HuH-7 (cell line): ENCODE measurements at regions not wholly inside any gene's neighbourhood (a gene's known extent, or its start where the extent isn't known, plus 50 kb on each side); places are given as distances from the start of the nearest gene placed in this dataset.
"Not testable (repeated sequence)": the region's sequence is repeated elsewhere in the genome, so short reads cannot be mapped to it uniquely, and the experiment has no call there.

Experiments
- DNase-seq: peaks from one replicate; pipeline ENCODE4 v3.0.0; 2011; ENCODE audit warnings: low spot score

DNA sequence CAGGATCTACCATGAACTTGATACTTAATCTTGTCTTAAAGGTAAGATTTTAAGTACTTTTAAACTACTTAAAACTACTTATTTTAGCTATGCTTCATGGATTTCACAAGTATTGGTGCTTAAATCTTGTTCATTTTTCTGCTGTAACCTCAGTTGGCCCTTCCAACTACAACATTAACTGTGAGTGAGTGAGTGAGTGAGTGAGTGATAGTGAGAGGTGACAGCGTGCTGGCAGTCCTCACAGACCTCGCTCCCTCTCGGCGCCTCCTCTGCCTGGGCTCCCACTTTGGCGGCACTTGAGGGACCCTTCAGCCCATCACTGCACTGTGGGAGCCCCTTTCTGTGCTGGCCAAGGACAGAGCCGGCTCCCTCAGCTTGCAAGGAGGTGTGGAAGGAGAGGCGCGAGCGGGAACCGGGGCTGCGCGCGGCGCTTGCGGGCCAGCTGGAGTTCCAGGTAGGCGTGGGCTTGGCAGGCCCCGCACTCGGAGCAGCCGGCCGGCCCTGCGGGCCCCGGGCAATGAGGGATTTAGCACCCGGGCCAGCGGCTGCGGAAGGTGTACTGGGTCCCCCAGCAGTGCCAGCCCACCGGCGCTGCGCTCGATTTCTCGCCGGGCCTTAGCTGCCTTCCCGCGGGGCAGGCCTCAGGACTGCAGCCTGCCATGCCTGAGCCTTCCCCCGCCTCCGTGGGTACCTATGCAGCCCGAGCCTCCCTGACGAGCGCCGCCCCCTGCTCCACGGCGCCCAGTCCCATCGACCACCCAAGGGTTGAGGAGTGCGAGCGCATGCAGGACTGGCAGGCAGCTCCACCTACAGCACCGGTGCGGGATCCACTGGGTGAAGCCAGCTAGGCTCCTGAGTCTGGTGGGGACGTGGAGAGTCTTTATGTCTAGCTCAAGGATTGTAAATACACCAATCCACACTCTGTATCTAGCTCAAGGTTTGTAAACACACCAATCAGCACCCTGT, 1558.6 kb upstream of the SEL1L start:
- not testable (repeated sequence) for DNase-seq

DNA sequence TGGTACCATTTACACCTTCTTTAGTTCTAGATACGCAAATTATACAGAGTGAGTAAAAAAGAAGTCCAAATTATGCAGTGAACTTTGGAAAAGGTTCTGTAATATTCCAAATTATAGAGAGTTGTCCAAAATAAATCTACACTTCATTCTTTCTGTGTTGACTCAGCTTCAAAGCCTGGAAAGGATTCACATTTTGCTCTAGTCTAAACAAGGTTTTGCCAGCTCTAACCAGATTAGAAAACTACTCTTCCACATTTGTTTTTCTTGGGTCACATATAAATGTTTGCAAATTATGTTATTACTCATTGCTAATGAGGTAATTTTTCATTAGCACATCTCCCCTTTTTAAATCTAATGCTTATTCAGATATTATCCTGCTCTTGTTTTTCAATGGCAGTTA, 1562.4 kb upstream of the SEL1L start:
- DNase-seq: no peak

DNA sequence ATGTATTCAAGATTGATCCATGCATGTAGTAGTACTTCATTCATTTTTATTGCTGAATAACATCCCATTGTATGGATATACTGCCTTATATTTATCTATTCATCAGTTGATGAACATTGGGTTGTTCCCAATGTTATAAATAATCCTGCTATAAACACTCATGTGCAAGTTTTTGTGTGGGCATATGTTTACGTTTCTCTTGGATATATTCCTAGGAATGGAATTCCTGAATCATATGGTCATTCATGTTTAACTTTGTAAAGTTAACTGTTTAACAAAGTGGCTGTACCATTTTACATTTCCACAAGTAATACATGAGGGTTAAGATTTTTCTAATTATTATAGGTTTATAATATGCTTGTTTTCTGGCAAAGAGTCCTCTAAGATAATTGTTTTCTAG, 1568.2 kb upstream of the SEL1L start:
- no peak for DNase-seq

- DNase-seq: no peak
These were observed 1584.4 kb upstream of the SEL1L start for GRCh38 chr14:83118029-83118428.

DNA sequence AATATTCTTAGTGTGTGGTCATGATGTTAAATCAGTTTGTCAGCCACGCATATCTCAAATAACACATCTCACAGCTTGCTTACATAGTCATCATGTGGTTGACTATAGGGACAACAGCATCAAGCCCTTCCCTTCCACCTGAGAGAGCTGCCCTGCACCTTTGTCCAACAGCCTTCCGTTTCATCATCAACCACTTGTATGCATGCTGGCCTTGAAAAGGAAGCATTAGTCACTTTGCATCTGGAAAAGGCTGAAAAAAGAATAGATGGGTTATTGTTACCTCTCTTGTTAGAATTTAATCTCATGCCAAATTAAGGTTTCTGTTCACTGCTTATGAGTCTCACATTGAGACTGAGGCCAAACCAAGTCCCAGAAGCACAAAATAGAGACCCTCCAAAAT, 1586.5 kb upstream of the SEL1L start:
- no peak for DNase-seq

DNA sequence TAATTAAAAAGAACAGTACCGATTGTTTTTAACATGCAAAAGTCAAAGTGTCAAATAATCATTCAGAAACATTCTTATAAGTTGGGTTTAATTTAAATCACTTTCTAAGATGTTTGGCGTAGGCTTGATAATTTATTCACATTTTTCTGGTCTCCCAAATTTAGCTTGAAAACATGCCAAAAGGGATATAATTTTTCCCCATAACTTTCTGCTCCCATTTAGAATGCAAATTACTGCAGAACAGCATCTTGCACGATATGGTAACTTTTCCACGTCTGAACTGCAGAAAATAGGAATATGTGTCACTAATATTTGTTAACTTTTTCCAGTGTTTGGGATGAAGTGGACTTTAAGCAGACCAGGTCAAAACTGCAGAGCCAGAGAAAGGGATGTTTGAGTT, 1592.4 kb upstream of the SEL1L start:
- DNase-seq: no peak

GRCh38 chr14:83128783-83129182, 1595.1 kb upstream of the SEL1L start:
- DNase-seq: no peak

DNA sequence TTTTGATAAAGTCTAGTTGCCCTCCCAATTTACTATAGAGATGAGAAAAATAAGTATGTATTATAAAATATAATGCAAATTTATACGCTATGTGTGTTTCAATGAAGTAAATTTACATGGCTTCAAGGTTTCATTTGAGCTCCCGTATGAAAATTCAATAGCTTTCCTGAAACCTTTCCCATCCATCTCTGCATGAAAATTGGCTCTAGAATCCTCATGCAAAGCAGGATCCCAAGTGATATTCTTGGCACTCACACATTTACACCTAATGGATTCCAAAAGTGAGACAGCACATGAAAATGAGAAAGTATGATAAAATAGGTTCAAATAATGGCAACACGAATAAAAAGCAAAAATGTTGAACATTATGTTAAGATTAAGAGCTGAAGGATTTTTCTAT, 1595.8 kb upstream of the SEL1L start:
- DNase-seq: no peak

DNA sequence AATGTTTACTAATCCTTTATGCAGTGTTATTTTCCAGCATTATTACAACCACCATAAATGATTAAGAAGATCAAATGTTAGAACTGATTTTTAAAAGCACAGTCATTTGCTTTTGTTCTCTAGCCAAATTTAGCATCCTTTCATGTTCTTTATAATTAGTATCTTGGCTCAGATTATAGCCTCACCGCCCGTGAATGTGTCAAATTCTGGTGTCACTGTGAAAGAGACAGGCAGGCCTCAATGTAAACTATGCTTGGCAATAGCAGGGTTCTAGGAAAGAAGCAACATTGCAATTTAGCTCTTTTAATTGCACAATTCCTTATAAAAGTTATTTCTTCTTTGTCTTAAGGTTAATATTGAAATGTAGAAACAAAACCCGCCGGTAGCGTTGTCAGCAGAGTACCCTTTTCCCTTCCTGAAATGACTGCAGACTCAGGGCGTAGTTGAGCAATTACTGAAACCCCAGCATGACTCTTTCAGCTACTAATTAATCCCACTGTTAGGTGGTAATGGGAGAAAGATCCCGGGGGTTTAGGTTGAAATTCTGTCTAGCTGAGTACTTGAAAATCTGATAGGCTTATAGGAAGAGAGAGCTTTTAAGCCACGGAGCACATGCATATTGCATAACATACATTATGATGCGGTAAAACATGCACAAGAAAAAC, 1600.5 kb upstream of the SEL1L start:
- DNase-seq: no peak

DNA sequence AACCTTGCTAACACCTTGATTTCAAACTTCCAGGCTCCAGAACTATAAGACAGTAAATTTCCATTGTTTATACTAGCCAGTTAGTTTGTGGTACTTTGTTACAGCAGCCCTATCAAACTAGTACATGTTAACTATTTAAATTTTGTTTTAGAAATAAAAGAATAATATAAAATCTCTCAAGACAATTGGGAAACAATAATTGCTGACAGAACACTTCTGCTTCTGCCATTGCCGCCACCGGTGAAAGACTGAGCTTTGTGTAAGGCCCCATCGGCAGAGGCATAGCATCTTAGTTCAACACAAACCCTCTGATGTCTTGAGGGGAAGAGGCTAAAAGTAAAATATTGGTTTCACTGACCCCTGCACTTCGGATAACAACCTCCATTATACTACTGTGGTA, 1607.1 kb upstream of the SEL1L start:
- DNase-seq: no peak

GRCh38 chr14:83147006-83147405, 1613.4 kb upstream of the SEL1L start:
- DNase-seq: no peak

DNA sequence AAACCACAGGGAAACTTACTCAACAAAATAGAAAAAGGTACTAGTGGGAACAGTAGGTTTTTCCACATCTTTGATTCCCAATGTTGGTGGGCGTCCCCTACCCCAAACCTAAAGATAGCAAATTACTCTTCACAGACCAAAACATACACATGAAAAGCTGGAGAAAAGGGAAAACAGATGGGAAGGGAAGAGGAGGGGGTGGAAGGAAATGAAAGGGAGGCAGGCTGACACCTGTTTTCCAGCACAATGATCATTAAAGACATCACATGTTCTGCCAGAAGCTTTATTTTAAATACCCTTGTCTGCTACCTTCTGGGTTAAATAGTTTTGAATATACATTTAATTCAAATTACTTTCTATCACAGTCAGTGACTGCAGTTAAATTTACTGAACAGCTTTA, 1617.9 kb upstream of the SEL1L start:
- no peak for DNase-seq

GRCh38 chr14:83153081-83153480, 1619.4 kb upstream of the SEL1L start:
- no peak for DNase-seq

DNA sequence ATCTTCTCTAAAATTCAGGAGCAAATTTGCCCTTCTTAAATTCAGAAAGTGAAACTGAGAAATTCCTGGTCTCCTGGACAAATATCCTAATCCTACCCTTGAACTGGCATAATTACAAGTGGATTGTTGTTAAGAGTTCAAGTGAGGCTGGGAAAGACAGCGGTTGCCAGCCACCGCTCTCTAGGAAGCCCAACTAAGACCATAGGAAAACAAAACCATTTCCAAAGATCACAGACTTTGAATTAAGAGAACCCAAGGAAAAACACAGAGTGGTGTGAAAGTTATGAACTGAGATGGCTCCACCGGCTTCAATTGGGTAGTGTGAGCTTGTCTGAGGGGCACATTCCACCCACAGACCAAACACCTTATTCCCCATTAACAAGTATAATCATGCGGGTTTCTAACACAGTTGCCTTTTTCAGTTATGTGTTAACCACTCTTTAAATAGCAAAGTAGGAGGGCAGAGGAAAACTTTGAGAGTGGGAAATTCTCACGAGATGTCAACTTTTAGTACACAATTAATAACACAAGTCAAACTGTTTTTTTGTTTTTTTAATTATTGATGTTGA, 1628.8 kb upstream of the SEL1L start:
- no peak for DNase-seq

DNA sequence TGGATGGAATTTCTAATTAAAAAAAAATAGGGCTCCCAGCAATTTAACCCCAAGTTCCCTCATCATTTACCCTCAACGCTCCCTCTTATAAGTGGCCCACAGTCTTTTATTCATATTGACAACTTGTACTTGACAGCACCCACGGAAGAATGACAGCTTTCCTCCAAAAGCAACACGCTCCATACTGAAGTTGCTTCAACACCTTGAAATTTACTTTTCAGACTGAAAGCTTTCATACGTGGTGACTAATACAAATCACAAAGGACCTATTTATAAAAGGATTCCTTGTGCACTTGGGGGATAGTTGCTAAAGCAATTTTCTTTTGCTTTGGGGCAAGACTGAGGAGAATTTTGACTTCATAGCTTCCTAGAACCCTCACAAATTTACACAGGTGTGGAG, 1629.4 kb upstream of the SEL1L start:
- DNase-seq: no peak

DNA sequence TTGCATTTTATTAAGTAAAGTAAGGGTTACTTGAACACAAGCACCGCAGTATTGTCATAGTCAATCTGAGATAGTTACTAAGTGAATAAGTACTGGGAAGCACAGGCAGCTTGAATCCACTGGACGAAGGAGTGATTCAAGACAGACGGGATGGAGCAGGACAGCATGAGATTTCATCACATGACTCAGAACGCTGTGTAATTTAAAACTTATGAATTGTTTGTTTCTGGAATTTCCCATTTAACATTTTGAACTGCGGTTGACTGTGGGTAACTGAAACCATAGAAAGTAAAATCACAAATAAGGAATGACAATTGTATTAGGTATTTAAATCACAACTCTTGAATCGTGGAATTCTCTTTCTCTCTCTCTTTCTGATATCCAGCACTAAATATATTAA, 1630.4 kb upstream of the SEL1L start:
- DNase-seq: no peak

DNA sequence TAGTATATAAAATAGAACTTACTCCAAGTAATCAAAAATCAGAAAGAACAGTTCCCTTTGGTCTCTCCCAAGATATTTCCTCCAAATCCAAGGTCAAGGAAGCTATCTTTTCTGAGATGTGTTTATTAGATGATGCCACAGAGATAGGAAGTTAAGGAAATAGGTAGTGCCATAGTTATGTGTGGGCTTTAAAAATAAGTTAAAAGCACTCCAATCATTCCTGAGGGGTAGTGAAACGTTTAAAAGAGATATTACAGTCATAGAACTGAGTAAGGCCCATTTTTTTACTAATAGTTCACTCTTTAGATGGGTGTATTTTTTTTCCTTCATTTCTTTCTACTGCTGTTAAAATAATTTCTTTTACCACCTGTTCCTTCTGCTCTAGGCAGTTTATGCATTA, 1630.9 kb upstream of the SEL1L start:
- DNase-seq: no peak

DNA sequence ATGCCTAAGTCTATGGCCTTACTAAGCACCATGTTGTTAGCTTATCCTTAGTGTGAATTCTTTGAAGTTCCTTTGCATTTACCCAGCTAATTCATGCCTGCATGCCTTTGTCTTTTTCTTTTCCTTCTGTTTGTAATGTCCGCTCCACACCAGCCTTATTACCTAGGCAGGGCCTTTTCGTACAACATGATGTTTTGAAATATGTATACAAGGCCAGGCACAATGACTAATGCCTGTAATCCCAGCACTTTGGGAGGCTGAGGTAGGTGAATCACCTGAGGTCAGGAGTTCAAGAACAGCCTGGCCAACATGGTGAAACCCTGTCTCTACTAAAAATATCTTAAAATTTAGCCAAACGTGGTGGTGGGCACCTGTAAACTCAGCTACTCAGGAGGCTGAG, 1636.5 kb upstream of the SEL1L start:
- DNase-seq: no peak

- no peak for DNase-seq
These were observed 1638.1 kb upstream of the SEL1L start for GRCh38 chr14:83171761-83172160.

DNA sequence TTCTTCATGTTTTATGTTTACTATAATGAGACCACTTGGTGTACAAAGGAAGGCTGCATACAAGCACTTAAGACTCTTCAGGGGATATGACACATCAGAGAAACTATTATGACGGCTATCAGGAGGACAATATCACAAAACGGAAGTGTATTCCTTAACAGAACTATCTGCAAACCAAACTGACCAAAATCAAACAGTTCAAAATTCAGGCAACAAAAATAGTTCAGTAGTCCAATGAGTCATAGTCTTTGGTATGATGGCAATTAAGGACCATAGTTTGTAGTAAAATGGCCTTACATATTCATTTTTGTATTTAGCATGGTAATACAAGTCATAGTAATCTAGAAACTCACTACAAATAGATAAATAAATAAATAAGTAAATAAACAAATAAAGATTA, 1638.7 kb upstream of the SEL1L start:
- no peak for DNase-seq

GRCh38 chr14:83173687-83174086, 1640.0 kb upstream of the SEL1L start:
- no peak for DNase-seq

GRCh38 chr14:83184531-83184930, 1650.9 kb upstream of the SEL1L start:
- DNase-seq: no peak

GRCh38 chr14:83188311-83188710, 1654.7 kb upstream of the SEL1L start:
- DNase-seq: not testable (repeated sequence)
